Endothelial cell of umbilical vein (primary cell): ENCODE measurements at regions not wholly inside any gene's neighbourhood (a gene's known extent, or its start where the extent isn't known, plus 50 kb on each side); places are given as distances from the start of the nearest gene placed in this dataset.
"Not testable (repeated sequence)": the region's sequence is repeated elsewhere in the genome, so short reads cannot be mapped to it uniquely, and the experiment has no call there.

Experiments
- BruUV-seq: library from RNA; stranded (reverse); fragments of 400-500 nt; replicated peaks from 2 replicates; lab custom pipeline; 2021; lab: Mats Ljungman, UMichigan
- CTCF ChIA-PET: fragments of 300-600, 350-600 bp; sonication (Branson Sonifier 250); formaldehyde crosslinking; loops from one replicate; lab custom pipeline; 2021; ENCODE audit warnings: antibody characterized with exemption, inconsistent platforms; lab: Charles Lee
- POLR2A ChIA-PET: fragments of 300-600, 350-600 bp; sonication (Branson Sonifier 250); formaldehyde crosslinking; loops from one replicate; lab custom pipeline; 2021; ENCODE audit warnings: antibody characterized with exemption, inconsistent platforms; lab: Charles Lee
- DNase-seq: peaks from one replicate; pipeline ENCODE4 v3.0.0-alpha.2; 2011; ENCODE audit warnings: low read depth, low spot score
- FAIRE-seq: peaks from 2 replicates; lab custom pipeline; 2011; peaks lifted over from hg19 to GRCh38; lab: Jason Lieb, UNC
- H2AFZ ChIP-seq: 2 replicates; pipeline ENCODE4 v1.6.0; 2012; ENCODE audit warnings: low read depth, low read length, control low read depth, inconsistent platforms
- H3K27ac ChIP-seq: 2 replicates; pipeline ENCODE4 v1.5.1; 2011; ENCODE audit warnings: low read depth, mild to moderate bottlenecking, control low read depth, low read length, moderate library complexity; ENCODE audit not compliant: insufficient read depth
- H3K27me3 ChIP-seq, 2 experiments: 2 replicates each; pipeline versions ENCODE4 v1.6.0 to v1.6.1; 2011; ENCODE audit warnings: low read length in 2 of 2, mixed read lengths in 1 of 2; ENCODE audit not compliant: control insufficient read depth in 2 of 2, insufficient read depth in 2 of 2
- H3K36me3 ChIP-seq, 2 experiments: 2 replicates in 1 of 2; 3 replicates in 1 of 2; pipeline ENCODE4 v1.5.1; 2011; ENCODE audit warnings: low read length in 2 of 2, mild to moderate bottlenecking in 1 of 2, moderate library complexity in 1 of 2; ENCODE audit not compliant: control insufficient read depth in 2 of 2, insufficient read depth in 2 of 2; ENCODE audit errors: extremely low read depth in 1 of 2
- H3K4me1 ChIP-seq: 3 replicates; pipeline ENCODE4 v1.5.1; 2011; ENCODE audit warnings: mild to moderate bottlenecking, low read length; ENCODE audit not compliant: control insufficient read depth, insufficient read depth; ENCODE audit errors: extremely low read depth
- H3K4me2 ChIP-seq: 2 replicates; pipeline ENCODE4 v1.6.1; 2011; ENCODE audit warnings: low read length, control low read depth, mixed read lengths; ENCODE audit not compliant: insufficient read depth
- H3K4me3 ChIP-seq, 3 experiments: fragments of 200-600 bp in 1 of 3; sonication (generic), shearing (Covaris generic) in 1 of 3; replicated peaks in 1 of 3; 2 replicates each; pipeline ENCODE4 v1.5.1; 2011 to 2016; ENCODE audit warnings: control low read depth in 3 of 3, low read length in 3 of 3, mild to moderate bottlenecking in 2 of 3, inconsistent platforms in 1 of 3, low read depth in 1 of 3, moderate library complexity in 1 of 3; ENCODE audit not compliant: insufficient read depth in 1 of 3
- H3K79me2 ChIP-seq: 2 replicates; pipeline ENCODE4 v1.6.0; 2012; ENCODE audit warnings: low read length, inconsistent platforms; ENCODE audit not compliant: control insufficient read depth, insufficient read depth
- H3K9ac ChIP-seq: replicated peaks from 2 replicates; pipeline ENCODE3; 2011; ENCODE audit warnings: low read length, control low read depth; ENCODE audit not compliant: insufficient read depth; ENCODE audit errors: extremely low read depth
- H3K9me1 ChIP-seq: replicated peaks from 3 replicates; pipeline ENCODE4 v1.6.0; 2011; ENCODE audit warnings: mild to moderate bottlenecking, low read length; ENCODE audit not compliant: control insufficient read depth, insufficient read depth; ENCODE audit errors: extremely low read depth
- H3K9me3 ChIP-seq: replicated peaks from 2 replicates; pipeline ENCODE4 v1.5.1; 2012; ENCODE audit warnings: low read length, inconsistent platforms; ENCODE audit not compliant: control insufficient read depth, insufficient read depth
- H4K20me1 ChIP-seq: replicated peaks from 2 replicates; pipeline ENCODE3; 2011; ENCODE audit warnings: mild to moderate bottlenecking, low read length; ENCODE audit not compliant: control insufficient read depth, insufficient read depth; ENCODE audit errors: extremely low read depth
- dilution Hi-C: fragments of 300-500 bp; cut with MboI; formaldehyde crosslinking; loops from one replicate; pipeline ENCODE4 v1.15.0; 2019; ENCODE audit warnings: low sequenced_read_pairs; ENCODE audit not compliant: extremely low pct_ligation_motif_present
- intact Hi-C: fragments of 100-400 bp; cut with micrococcal nuclease; formaldehyde crosslinking; loops from one replicate; pipeline ENCODE4 v1.10.0; 2022
- TF ChIP-seq, protein P1 (sequence below), 2 donors: IDR thresholded peaks; 1 replicate in 1 of 2; 2 replicates in 1 of 2; pipeline ENCODE4 v1.5.1; 2011; ENCODE audit warnings: low read length in 2 of 2, mild to moderate bottlenecking in 2 of 2, moderate library complexity in 2 of 2, control low read depth in 1 of 2, inconsistent platforms in 1 of 2, low read depth in 1 of 2; ENCODE audit not compliant: insufficient read depth in 1 of 2; ENCODE audit errors: extremely low read depth in 1 of 2

DNA sequence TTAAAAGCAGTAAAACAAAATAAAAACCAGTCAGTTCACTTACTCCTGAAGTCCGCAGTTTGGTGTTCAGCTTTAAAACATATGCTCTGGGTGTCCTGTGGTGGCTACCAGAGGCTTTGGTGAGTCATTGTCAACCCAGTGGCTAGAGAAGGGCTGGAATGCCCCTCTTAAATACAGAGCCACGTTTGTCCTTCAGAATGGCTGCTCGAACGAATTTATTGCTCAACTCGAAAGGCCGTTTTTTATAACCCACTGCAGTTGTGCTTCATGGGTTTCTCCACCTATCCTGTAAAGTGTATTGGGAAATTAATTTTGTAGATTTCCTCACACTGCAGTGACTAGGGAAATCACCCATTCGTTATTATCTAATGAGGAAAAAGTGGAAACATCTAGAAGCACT lies 66.8 kb upstream of the PRSS12 start:
- DNase-seq, H3K36me3 ChIP-seq, intact Hi-C loops, POLR2A ChIA-PET, H3K4me3 ChIP-seq, FAIRE-seq, BruUV-seq, H3K9me3 ChIP-seq, dilution Hi-C loops, H3K4me1 ChIP-seq, H2AFZ ChIP-seq, CTCF ChIA-PET, H3K9ac ChIP-seq, H4K20me1 ChIP-seq, H3K27ac ChIP-seq, H3K27me3 ChIP-seq, H3K79me2 ChIP-seq, H3K4me2 ChIP-seq, H3K9me1 ChIP-seq: not testable (repeated sequence)

DNA sequence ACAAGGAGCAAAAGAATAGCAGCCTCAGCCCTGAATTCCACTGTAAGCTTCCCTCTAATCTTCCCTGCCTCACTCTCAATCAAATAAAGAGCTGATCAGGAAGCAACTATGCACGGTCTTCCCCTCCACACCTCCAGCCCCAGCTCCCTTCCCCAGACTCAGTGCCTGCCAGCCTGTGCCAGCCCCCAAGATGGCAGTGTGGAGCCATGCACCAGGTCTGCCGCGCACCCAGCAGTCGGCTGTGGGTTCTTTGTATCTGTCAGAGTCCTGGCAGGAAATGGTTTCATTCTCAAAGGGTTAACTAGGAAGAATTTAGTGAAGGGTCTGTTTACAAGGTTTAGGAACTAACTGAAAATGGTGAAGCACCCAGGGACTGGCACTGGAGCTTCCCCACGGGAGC lies 71.3 kb upstream of the PRSS12 start:
- H3K36me3 ChIP-seq, dilution Hi-C loops, H3K9me3 ChIP-seq, H3K79me2 ChIP-seq, H3K4me1 ChIP-seq, H3K4me3 ChIP-seq, H3K4me2 ChIP-seq, H3K27me3 ChIP-seq, H3K9me1 ChIP-seq, FAIRE-seq, POLR2A ChIA-PET, H2AFZ ChIP-seq, H3K9ac ChIP-seq, H4K20me1 ChIP-seq, BruUV-seq, H3K27ac ChIP-seq: not testable (repeated sequence)
- peak; percentile 29 for DNase-seq
- CTCF ChIA-PET: interaction anchor here (0.6 to 1.6 kb wide), 13 partner anchors 11 to 545 kb away, joined by 3 to 19 read pairs (median 3); partner anchors contain the start of gene METTL14
- TF ChIP-seq, protein P1, sequence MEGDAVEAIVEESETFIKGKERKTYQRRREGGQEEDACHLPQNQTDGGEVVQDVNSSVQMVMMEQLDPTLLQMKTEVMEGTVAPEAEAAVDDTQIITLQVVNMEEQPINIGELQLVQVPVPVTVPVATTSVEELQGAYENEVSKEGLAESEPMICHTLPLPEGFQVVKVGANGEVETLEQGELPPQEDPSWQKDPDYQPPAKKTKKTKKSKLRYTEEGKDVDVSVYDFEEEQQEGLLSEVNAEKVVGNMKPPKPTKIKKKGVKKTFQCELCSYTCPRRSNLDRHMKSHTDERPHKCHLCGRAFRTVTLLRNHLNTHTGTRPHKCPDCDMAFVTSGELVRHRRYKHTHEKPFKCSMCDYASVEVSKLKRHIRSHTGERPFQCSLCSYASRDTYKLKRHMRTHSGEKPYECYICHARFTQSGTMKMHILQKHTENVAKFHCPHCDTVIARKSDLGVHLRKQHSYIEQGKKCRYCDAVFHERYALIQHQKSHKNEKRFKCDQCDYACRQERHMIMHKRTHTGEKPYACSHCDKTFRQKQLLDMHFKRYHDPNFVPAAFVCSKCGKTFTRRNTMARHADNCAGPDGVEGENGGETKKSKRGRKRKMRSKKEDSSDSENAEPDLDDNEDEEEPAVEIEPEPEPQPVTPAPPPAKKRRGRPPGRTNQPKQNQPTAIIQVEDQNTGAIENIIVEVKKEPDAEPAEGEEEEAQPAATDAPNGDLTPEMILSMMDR (IDR thresholded peaks at IDR 0.05; ENCODE audit: extremely low read depth in 1 of 2, insufficient read depth in 1 of 2, low read depth in 1 of 2, low read length in 2 of 2): peak; percentile 5 to 45
- intact Hi-C loops: loop anchor here (2.0 kb wide), 1 partner anchor 261 kb away; the partner anchor contains the start of gene METTL14

DNA sequence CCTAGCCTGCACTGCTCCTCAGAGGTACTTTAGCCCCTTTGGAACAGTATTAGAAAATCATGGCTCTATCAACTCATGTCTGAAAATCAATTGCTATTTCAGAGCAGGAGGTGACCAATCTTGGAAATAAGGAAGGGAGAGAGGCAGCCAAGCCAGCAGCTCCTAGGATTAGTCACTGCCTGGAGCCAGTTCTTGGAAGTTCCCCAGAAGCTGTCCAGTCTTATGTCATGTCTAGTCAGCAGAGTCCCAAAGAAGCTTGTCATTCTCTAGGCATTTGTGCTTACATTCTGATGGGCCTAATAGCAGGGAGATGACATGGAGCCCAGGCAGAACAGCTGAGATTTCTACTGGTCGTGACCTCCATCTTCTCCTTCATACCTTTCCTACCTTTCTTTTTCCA lies 76.1 kb upstream of the PRSS12 start:
- H3K27me3 ChIP-seq, H3K36me3 ChIP-seq, H3K9me3 ChIP-seq, intact Hi-C loops, POLR2A ChIA-PET, H3K27ac ChIP-seq, H3K79me2 ChIP-seq, CTCF ChIA-PET, H3K4me3 ChIP-seq, FAIRE-seq, H3K4me2 ChIP-seq, H3K9me1 ChIP-seq, H2AFZ ChIP-seq, dilution Hi-C loops, H3K9ac ChIP-seq, DNase-seq, H4K20me1 ChIP-seq, BruUV-seq, H3K4me1 ChIP-seq: not testable (repeated sequence)

DNA sequence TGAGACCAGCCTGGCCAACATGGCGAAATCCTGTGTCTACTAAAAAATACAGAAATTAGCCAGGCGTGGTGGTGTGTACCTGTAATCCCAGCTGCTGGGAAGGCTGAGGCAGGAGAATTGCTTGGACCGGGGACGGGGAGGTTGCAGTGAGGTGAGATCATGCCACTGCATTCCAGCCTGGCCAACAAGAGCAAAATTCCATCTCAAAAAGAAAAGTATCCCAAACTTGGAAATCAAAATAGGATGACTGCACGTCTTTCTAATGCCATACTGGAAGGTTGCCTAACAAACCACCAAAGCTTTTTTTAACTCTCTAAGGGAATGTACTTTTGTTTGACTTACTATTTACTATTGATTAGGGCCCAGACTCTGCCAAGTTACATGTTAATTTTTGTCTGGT lies 79.6 kb upstream of the PRSS12 start:
- H3K79me2 ChIP-seq, H3K27me3 ChIP-seq, H3K9ac ChIP-seq, H3K36me3 ChIP-seq, H3K4me3 ChIP-seq, H3K27ac ChIP-seq, BruUV-seq, dilution Hi-C loops, H3K4me2 ChIP-seq, H2AFZ ChIP-seq, FAIRE-seq, POLR2A ChIA-PET, H3K4me1 ChIP-seq, H3K9me1 ChIP-seq, DNase-seq, intact Hi-C loops, H4K20me1 ChIP-seq, H3K9me3 ChIP-seq, CTCF ChIA-PET: not testable (repeated sequence)
